GM18870 (cell line): ENCODE measurements at regions not wholly inside any gene's neighbourhood (a gene's known extent, or its start where the extent isn't known, plus 50 kb on each side); places are given as distances from the start of the nearest gene placed in this dataset.
"Not testable (repeated sequence)": the region's sequence is repeated elsewhere in the genome, so short reads cannot be mapped to it uniquely, and the experiment has no call there.

Experiments used
- ATAC-seq: cut with Tn5 transposase; IDR thresholded peaks from one replicate; pipeline ENCODE4 v1.9.1; 2021; ENCODE audit warnings: moderate library complexity; ENCODE audit not compliant: unreplicated experiment

GRCh38 chr6:4658486-4658885 is 117.7 kb upstream of the CDYL start:
- ATAC-seq = no peak

- no peak for ATAC-seq
Measured at GRCh38 chr6:4656106-4656505, 120.1 kb upstream of the CDYL start.

GRCh38 chr6:4655196-4656025 is 120.8 kb upstream of the CDYL start:
- ATAC-seq = no peak

GRCh38 chr6:4653141-4653540 is 123.1 kb upstream of the CDYL start:
- no peak for ATAC-seq

GRCh38 chr6:4651831-4652467 is 124.3 kb upstream of the CDYL start:
- ATAC-seq = no peak

- no peak for ATAC-seq
Measured at GRCh38 chr6:4649728-4650127, 126.5 kb upstream of the CDYL start.

- ATAC-seq = no peak
Measured at GRCh38 chr6:4647414-4648365, 128.5 kb upstream of the CDYL start.

GRCh38 chr6:4645713-4646360 is 130.4 kb upstream of the CDYL start:
- ATAC-seq = no peak

- ATAC-seq = no peak
Measured at GRCh38 chr6:4644996-4645395, 131.2 kb upstream of the CDYL start.

GRCh38 chr6:4641461-4641860 is 134.7 kb upstream of the CDYL start:
- no peak for ATAC-seq

GRCh38 chr6:4640139-4640538 is 136.1 kb upstream of the CDYL start:
- no peak for ATAC-seq

GRCh38 chr6:4638641-4639040 is 137.6 kb upstream of the CDYL start:
- no peak for ATAC-seq

- peak; percentile 73 for ATAC-seq
Measured at GRCh38 chr6:4637691-4638433, 138.3 kb upstream of the CDYL start.

- ATAC-seq = no peak
Measured at GRCh38 chr6:4636881-4637224, 139.4 kb upstream of the CDYL start.

- no peak for ATAC-seq
Measured at GRCh38 chr6:4636191-4636880, 139.9 kb upstream of the CDYL start.

GRCh38 chr6:4635666-4636065 is 140.5 kb upstream of the CDYL start:
- ATAC-seq = no peak

- ATAC-seq = no peak
Measured at GRCh38 chr6:4632421-4632820, 143.8 kb upstream of the CDYL start.

- not testable (repeated sequence) for ATAC-seq
Measured at GRCh38 chr6:4629789-4630188, 146.4 kb upstream of the CDYL start.

GRCh38 chr6:4625557-4625956 is 150.6 kb upstream of the CDYL start:
- no peak for ATAC-seq

GRCh38 chr6:4624726-4625125 is 151.5 kb upstream of the CDYL start:
- no peak for ATAC-seq
